Breast epithelium (tissue), 4 donors: ENCODE measurements at regions not wholly inside any gene's neighbourhood (a gene's known extent, or its start where the extent isn't known, plus 50 kb on each side); places are given as distances from the start of the nearest gene placed in this dataset.

ENCODE experiments used
- DNase-seq, 2 donors: peaks; one replicate each; pipeline ENCODE4 v3.0.0-alpha.2; 2019; ENCODE audit warnings: low spot score in 2 of 2
- H3K27ac ChIP-seq, 2 donors: fragments of 200-600 bp; sonication (generic) in 1 of 2; one replicate each; pipeline ENCODE4 v1.5.1; 2016 to 2019; ENCODE audit warnings: mild to moderate bottlenecking in 1 of 2
- H3K27me3 ChIP-seq, 2 donors: fragments of 200-600 bp; sonication (generic) in 1 of 2; one replicate each; pipeline versions ENCODE4 v1.5.1 to v1.6.0; 2017 to 2019; ENCODE audit warnings: control low read depth in 1 of 2, mild to moderate bottlenecking in 1 of 2
- H3K36me3 ChIP-seq: fragments of 200-600 bp; one replicate; pipeline ENCODE4 v1.5.1; 2019
- H3K4me1 ChIP-seq, 2 donors: fragments of 200-600 bp; sonication (generic); one replicate each; pipeline ENCODE4 v1.5.1; 2016 to 2019; ENCODE audit warnings: control low read depth in 1 of 2
- H3K4me3 ChIP-seq, 3 donors: fragments of 200-600 bp; sonication (generic); 1 replicate in 2 of 3; 2 replicates in 1 of 3; pipeline ENCODE4 v1.5.1; 2016 to 2019; ENCODE audit warnings: mild to moderate bottlenecking in 3 of 3, moderate library complexity in 2 of 3
- H3K9me3 ChIP-seq, 2 donors: fragments of 200-600 bp; sonication (generic) in 1 of 2; one replicate each; pipeline ENCODE4 v1.5.1; 2016 to 2019; ENCODE audit warnings: control low read depth in 1 of 2
- POLR2A ChIP-seq: fragments of 450-650 bp; IDR thresholded peaks from one replicate; pipeline ENCODE4 v1.6.1; 2016; ENCODE audit warnings: antibody characterized with exemption, mild to moderate bottlenecking, moderate library complexity
- POLR2AphosphoS5 ChIP-seq, 3 donors: sonication (generic); formaldehyde crosslinking; IDR thresholded peaks; one replicate each; pipeline ENCODE4 v1.6.1; 2017; ENCODE audit warnings: antibody characterized with exemption in 3 of 3
- intact Hi-C: fragments of 100-400 bp; cut with DNase I; formaldehyde crosslinking; loops from one replicate; pipeline ENCODE4 v1.15.1; 2023; ENCODE audit warnings: low total_unique reads
- TF ChIP-seq, protein P1 (sequence below), 3 donors: fragments of 450-650 bp; IDR thresholded peaks; one replicate each; pipeline ENCODE4 v1.5.1; 2016 to 2017; ENCODE audit warnings: antibody characterized with exemption in 3 of 3, mild to moderate bottlenecking in 3 of 3, moderate library complexity in 3 of 3

DNA sequence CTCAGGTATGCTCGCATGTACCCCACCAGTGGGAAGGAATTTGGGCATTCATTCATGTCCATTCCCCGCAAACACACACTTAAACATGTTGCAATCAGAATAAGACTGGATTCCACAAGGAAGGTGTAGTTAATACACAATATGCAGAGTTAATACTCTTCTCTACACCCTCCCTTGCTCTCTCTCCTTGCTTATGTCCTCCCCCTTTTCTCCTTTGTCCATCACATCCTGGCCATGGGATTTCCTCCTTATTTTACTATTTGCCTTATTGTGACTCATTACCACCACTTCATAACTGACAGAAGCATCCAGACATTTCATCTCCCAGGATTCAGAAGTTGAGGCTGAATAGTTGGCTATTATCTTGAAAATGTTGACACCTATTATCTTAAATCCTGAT lies 473.8 kb upstream of the SPHKAP start:
- Histone ChIP-seq H3K27me3 (no peaks in the 10 kb centered on the region), H3K27ac (no peak overlapping the region), H3K4me3 (no peak overlapping the region), H3K9me3 (no peaks in the 10 kb centered on the region), H3K36me3 (no peaks in the 10 kb centered on the region), H3K4me1 (no peaks in the 10 kb centered on the region)
- intact Hi-C loops = no loop called here
- no peak for DNase-seq
- TF ChIP-seq, protein P1, sequence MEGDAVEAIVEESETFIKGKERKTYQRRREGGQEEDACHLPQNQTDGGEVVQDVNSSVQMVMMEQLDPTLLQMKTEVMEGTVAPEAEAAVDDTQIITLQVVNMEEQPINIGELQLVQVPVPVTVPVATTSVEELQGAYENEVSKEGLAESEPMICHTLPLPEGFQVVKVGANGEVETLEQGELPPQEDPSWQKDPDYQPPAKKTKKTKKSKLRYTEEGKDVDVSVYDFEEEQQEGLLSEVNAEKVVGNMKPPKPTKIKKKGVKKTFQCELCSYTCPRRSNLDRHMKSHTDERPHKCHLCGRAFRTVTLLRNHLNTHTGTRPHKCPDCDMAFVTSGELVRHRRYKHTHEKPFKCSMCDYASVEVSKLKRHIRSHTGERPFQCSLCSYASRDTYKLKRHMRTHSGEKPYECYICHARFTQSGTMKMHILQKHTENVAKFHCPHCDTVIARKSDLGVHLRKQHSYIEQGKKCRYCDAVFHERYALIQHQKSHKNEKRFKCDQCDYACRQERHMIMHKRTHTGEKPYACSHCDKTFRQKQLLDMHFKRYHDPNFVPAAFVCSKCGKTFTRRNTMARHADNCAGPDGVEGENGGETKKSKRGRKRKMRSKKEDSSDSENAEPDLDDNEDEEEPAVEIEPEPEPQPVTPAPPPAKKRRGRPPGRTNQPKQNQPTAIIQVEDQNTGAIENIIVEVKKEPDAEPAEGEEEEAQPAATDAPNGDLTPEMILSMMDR (IDR thresholded peaks at IDR 0.05) = no peak
- TF ChIP-seq POLR2A = no peak
- TF ChIP-seq POLR2AphosphoS5 (IDR thresholded peaks at IDR 0.05) = no peak

DNA sequence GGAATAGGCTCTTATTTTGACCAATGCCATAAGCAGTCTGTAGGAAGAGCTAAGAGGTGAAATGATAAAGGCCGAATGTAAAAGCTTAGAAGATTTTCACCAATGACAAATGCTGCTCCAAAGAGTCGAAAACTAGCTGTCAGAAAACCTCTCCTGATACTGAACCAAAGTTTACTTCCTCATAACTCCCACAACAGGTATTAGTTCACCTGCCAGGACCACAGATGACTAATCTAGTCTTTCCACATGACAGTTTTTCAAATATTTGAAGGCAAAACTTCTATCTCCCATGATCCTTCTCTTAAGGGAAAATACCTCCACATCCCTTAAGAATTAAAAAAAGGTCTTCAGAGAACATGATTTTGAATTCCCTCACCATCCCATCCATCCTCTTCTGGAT lies 473.2 kb upstream of the SPHKAP start:
- Histone ChIP-seq H3K27me3 (no peaks in the 10 kb centered on the region), H3K4me1 (no peaks in the 10 kb centered on the region), H3K36me3 (no peaks in the 10 kb centered on the region), H3K4me3 (no peak overlapping the region), H3K9me3 (no peaks in the 10 kb centered on the region), H3K27ac (no peak overlapping the region)
- DNase-seq = no peak
- TF ChIP-seq, protein P1 (IDR thresholded peaks at IDR 0.05) = no peak
- no peak for TF ChIP-seq POLR2AphosphoS5 (IDR thresholded peaks at IDR 0.05)
- TF ChIP-seq POLR2A = no peak
- intact Hi-C loops = no loop called here

DNA sequence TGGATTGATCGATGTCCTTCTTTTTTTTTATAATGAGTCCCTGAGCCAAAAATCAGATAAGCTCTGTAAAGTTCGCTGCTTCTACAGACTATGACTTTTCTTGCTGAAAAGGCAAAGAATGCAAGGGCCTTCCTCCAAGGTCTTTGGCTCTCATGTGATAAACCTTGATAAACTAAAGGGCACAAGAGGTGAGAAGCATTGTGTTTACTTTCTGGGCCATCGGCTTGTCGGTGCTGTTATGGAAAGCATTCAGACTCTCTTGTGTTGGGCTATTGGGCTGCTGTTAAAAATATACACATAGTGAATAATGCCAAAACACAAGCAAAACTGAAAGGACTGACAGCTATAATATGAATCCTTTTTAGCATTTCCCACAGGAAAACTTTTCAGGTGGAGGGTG lies 472.4 kb upstream of the SPHKAP start:
- Histone ChIP-seq H3K36me3 (no peaks in the 10 kb centered on the region), H3K27ac (no peak overlapping the region), H3K4me3 (no peak overlapping the region), H3K27me3 (no peaks in the 10 kb centered on the region), H3K9me3 (no peaks in the 10 kb centered on the region), H3K4me1 (no peaks in the 10 kb centered on the region)
- intact Hi-C loops = no loop called here
- TF ChIP-seq, protein P1 (IDR thresholded peaks at IDR 0.05) = no peak
- no peak for TF ChIP-seq POLR2AphosphoS5 (IDR thresholded peaks at IDR 0.05)
- TF ChIP-seq POLR2A = no peak
- no peak for DNase-seq

DNA sequence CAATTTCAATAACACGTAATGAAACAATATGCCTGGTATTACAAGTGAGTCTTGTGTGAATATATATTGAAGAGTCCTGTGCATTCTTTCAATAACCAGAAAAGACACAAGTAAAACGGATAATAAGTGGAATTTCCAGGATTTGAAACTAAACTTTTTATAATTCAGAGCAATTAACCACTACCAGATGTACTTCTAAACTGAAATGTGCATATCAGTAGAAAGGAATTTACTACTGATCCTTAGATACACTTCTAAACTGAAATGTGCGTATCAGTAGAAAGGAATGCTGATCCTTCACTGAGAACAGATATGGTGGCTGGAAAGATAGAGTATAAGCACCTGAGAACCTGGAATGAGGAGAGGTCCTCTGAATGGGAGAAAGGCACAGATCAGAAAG lies 470.9 kb upstream of the SPHKAP start:
- H3K27ac ChIP-seq = no peak overlapping the region
- H3K9me3 ChIP-seq = no peaks in the 10 kb centered on the region
- H3K36me3 ChIP-seq = no peaks in the 10 kb centered on the region
- no peak for DNase-seq
- TF ChIP-seq POLR2A (no peak), POLR2AphosphoS5 (IDR thresholded peaks at IDR 0.05) (no peak)
- TF ChIP-seq, protein P1 (IDR thresholded peaks at IDR 0.05) = no peak
- H3K4me1 ChIP-seq = no peaks in the 10 kb centered on the region
- no peaks in the 10 kb centered on the region for H3K27me3 ChIP-seq
- H3K4me3 ChIP-seq = no peak overlapping the region
- intact Hi-C loops = no loop called here

DNA sequence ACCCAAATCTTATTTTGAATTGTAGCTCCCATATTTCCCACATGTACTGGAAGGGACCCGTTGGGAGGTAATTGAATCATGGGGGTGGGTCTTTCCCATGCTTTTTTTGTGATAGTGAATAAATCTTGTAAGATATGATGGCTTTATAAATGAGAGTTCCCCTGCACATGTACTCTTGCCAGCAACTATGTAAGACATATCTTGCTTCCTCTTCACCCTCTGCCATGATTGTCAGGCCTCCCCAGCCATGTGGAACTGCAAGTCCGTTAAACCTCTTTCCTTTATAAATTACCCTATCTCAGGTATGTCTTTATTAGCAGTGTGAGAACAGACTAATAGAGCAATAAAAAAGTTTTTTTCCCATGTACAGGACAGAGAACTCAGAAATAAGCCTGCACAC lies 468.4 kb upstream of the SPHKAP start:
- Histone ChIP-seq H3K36me3 (no peaks in the 10 kb centered on the region), H3K27me3 (no peaks in the 10 kb centered on the region), H3K4me1 (no peaks in the 10 kb centered on the region), H3K4me3 (no peak overlapping the region), H3K27ac (no peak overlapping the region), H3K9me3 (no peaks in the 10 kb centered on the region)
- TF ChIP-seq, protein P1 (IDR thresholded peaks at IDR 0.05) = no peak
- TF ChIP-seq POLR2AphosphoS5 (IDR thresholded peaks at IDR 0.05) = no peak
- TF ChIP-seq POLR2A = no peak
- no peak for DNase-seq
- intact Hi-C loops = no loop called here
